ENCODE measurements at regions not wholly inside any gene's neighbourhood (a gene's known extent, or its start where the extent isn't known, plus 50 kb on each side); places are given as distances from the start of the nearest gene placed in this dataset.
"Not testable (repeated sequence)": the region's sequence is repeated elsewhere in the genome, so short reads cannot be mapped to it uniquely, and the experiment has no call there.

DNA sequence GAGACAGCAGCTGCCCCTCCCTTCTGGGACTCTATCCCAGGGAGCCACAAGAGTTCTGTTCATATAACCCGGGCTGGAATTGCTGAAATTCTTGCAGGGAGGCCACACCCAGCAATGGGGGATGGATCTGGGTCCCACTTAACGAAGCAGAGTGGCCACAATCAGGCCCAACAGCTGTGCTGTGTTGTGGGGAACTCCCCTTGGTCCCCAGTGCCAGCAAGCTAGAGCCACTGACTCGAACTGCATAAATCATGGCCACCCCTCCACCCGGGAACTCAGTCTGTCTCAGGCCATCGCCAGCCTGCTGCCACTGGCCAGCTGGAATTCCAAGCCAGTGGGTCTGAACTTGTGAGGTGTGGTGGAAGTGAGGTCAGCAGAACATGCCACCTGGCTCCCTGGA, 111.1 kb downstream of the KLF8 start:
- in situ Hi-C loops (cut with HindIII; ENCODE audit: low pct_unique_long_range_greater_than_20kb, low sequenced_read_pairs): no loop called here

GRCh38 chrX:56343664-56344063, 111.5 kb downstream of the KLF8 start:
- no peak for DNase-seq (ENCODE audit: low read depth)
- in situ Hi-C loops (cut with HindIII; ENCODE audit: low pct_unique_long_range_greater_than_20kb, low sequenced_read_pairs): no loop called here

More for the DNA sequence above, 111.1 kb downstream of the KLF8 start:
- DNase-seq (ENCODE audit: low read depth): no peak

- DNase-seq (ENCODE audit: low read depth); in situ Hi-C loops (cut with HindIII; ENCODE audit: low pct_unique_long_range_greater_than_20kb, low sequenced_read_pairs): not testable (repeated sequence)
Measured at GRCh38 chrX:56358145-56358544, 126.0 kb downstream of the KLF8 start.

- DNase-seq (ENCODE audit: low read depth); in situ Hi-C loops (cut with HindIII; ENCODE audit: low pct_unique_long_range_greater_than_20kb, low sequenced_read_pairs): not testable (repeated sequence)
Measured at GRCh38 chrX:56365171-56365570, 133.0 kb downstream of the KLF8 start.

GRCh38 chrX:56366901-56367300, 134.7 kb downstream of the KLF8 start:
- in situ Hi-C loops (cut with HindIII; ENCODE audit: low pct_unique_long_range_greater_than_20kb, low sequenced_read_pairs): no loop called here
- no peak for DNase-seq (ENCODE audit: low read depth)

DNA sequence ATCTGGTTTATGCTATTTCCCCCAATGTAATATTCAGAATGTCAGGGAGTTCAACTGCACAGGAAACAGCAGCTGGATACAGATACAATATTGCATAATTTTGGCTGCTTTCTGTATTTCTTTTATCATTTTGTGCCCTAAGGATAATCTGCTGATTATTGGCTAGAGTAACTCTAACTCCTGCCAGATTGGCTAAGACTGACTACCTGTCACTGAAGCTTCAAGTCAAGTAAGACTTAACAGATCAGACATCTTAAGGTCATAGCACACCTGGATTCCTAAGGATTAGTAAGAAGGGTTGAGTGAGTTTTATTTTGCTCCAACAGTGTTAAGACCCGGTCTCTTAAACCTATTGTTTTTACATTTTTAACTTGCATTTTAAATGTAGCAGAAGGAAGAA, 136.8 kb downstream of the KLF8 start:
- DNase-seq (ENCODE audit: low read depth): no peak
- in situ Hi-C loops (cut with HindIII; ENCODE audit: low pct_unique_long_range_greater_than_20kb, low sequenced_read_pairs): no loop called here

GRCh38 chrX:56379984-56380780, 148.0 kb downstream of the KLF8 start:
- in situ Hi-C loops (cut with HindIII; ENCODE audit: low pct_unique_long_range_greater_than_20kb, low sequenced_read_pairs); DNase-seq (ENCODE audit: low read depth): not testable (repeated sequence)

DNA sequence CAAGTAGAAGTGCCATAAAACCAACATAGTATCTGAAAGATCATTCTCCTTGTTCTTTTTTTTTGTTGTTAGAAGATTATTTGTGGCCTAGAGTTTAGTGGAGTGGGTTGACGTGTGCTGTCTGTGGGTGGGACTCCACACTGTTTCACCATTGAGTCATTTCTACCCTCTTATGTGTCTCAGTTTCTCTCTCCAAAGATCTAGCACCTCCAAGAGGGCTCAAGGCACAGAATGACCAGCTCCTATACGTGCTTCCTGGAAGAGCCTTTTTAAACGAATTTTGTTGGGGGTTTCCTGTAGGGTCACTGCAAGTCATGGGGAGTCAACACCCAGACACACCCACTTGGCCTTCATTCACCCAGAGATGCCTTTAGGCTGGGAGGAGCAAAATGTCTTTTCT, 150.1 kb downstream of the KLF8 start:
- DNase-seq (ENCODE audit: low read depth): no peak
- in situ Hi-C loops (cut with HindIII; ENCODE audit: low pct_unique_long_range_greater_than_20kb, low sequenced_read_pairs): no loop called here

DNA sequence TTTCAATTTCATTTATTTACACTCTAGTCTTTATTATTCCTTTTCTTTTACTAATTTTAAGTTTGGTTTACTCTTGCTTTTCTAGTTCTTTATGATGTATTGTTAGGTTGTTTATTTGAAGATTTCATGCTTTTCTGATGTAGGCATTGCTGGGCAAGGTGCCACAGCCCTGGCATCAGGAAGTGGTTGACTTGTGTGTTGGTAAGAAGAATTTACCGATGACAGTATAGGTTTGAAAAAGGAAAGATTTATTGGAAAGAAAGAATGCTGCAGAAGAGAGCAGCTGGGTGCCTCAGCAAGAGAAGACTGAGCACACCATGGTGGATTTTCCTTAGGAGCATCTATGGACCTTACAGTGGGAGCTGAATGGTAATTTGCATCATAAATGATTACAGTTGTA, 153.2 kb downstream of the KLF8 start:
- no peak for DNase-seq (ENCODE audit: low read depth)
- in situ Hi-C loops (cut with HindIII; ENCODE audit: low pct_unique_long_range_greater_than_20kb, low sequenced_read_pairs): no loop called here

DNA sequence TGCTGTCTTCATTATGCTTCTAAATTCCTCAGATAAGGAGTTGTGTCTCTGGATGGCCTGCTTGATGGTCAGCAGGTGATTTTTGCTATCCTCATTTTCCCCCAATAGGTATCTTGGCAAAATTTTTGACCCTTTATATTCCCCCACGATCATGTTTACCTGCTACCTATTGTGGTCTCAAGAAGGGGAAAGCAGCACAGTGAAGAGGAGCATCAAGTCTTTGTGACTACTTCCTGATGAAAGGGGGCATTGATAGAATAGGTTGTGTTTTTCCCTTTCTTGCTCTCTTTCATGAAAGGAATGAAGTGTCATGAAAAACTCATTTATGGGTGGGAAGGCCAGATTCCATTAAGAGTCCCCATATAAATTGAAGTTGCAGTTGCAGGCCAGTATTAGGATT, 153.8 kb downstream of the KLF8 start:
- in situ Hi-C loops (cut with HindIII; ENCODE audit: low pct_unique_long_range_greater_than_20kb, low sequenced_read_pairs): no loop called here

DNA sequence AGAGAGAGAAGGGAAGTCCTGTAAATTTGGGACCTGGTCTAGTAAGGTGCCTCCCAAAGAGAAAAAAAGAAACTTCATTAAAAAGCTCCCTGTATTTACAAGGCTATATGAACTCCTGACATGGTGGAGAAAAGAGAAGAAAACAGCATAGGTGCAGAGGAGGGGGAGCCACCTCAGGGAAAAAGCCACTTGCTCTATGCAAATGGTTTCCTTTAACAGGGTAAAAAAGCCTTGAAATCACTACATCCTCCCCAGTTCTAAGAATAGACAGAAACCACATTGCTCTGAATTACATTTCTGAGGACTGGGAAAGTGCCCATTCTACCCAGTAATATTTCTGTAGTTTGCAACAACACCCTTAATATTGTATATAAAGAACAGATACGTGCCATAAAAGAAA, 165.5 kb downstream of the KLF8 start:
- in situ Hi-C loops (cut with HindIII; ENCODE audit: low pct_unique_long_range_greater_than_20kb, low sequenced_read_pairs): no loop called here
- no peak for DNase-seq (ENCODE audit: low read depth)

More for the DNA sequence above, 153.8 kb downstream of the KLF8 start:
- no peak for DNase-seq (ENCODE audit: low read depth)

GRCh38 chrX:56402207-56402606, 161.2 kb upstream of the UBQLN2 start:
- no peak for DNase-seq (ENCODE audit: low read depth)
- in situ Hi-C loops (cut with HindIII; ENCODE audit: low pct_unique_long_range_greater_than_20kb, low sequenced_read_pairs): no loop called here

DNA sequence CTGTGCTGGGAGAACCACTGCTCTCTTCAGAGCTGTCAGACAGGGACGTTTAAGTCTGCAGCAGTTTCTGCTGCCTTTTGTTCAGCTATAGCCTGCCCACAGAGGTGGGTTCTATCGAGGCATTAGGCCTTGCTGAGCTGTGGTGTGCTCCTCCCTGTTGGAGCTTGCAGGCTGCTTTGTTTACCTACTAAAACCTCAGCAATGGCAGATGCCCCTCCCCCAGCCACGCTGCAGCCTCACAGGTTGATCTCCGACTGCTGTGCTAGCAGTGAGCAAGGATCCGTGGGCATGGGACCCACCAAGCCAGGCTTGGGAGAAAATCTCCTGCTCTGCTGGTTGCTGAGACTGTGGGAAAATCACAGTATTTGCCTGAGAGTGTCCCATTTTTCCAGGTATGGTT, 133.8 kb upstream of the UBQLN2 start:
- in situ Hi-C loops (cut with HindIII; ENCODE audit: low pct_unique_long_range_greater_than_20kb, low sequenced_read_pairs): no loop called here
- DNase-seq (ENCODE audit: low read depth): no peak

DNA sequence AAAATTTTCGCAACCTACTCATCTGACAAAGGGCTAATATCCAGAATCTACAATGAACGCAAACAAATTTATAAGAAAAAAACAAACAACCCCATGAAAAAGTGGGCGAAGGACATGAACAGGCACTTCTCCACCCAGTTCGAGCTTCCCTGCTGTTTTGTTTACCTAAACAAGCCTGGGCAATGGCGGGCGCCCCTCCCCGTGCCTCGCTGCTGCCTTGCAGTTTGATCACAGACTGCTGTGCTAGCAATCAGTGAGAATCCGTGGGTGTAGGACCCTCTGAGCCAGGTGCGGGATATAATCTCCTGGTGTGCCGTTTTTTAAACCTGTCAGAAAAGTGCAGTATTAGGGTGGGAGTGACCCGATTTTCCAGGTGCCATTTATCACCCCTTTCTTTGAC, 111.4 kb upstream of the UBQLN2 start:
- in situ Hi-C loops (cut with HindIII; ENCODE audit: low pct_unique_long_range_greater_than_20kb, low sequenced_read_pairs); DNase-seq (ENCODE audit: low read depth): not testable (repeated sequence)

DNA sequence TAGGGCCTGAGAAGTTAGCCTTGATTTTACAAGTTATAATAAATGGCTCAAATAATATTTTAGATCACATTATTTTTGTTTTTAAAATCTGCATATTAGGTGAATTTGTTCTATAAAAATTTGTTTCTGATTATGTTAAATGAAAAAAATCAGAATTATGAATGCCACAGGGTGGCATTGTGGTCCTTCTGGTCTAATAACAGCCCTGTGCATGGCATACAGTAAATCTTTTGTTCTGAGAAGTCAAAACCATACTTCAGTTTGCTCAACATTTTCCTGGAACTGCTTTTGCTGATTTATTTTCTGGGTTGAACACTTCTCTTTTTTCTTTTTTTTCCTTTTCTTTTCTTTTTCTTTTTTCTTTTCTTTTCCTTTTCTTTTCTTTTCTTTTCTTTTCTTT, 101.0 kb upstream of the UBQLN2 start:
- in situ Hi-C loops (cut with HindIII; ENCODE audit: low pct_unique_long_range_greater_than_20kb, low sequenced_read_pairs): no loop called here
- no peak for DNase-seq (ENCODE audit: low read depth)

- in situ Hi-C loops (cut with HindIII; ENCODE audit: low pct_unique_long_range_greater_than_20kb, low sequenced_read_pairs): no loop called here
- no peak for DNase-seq (ENCODE audit: low read depth)
Measured at GRCh38 chrX:56468441-56468840, 95.0 kb upstream of the UBQLN2 start.

GRCh38 chrX:56494923-56495322, 68.5 kb upstream of the UBQLN2 start:
- in situ Hi-C loops (cut with HindIII; ENCODE audit: low pct_unique_long_range_greater_than_20kb, low sequenced_read_pairs); DNase-seq (ENCODE audit: low read depth): not testable (repeated sequence)

GRCh38 chrX:56498756-56499155, 64.7 kb upstream of the UBQLN2 start:
- DNase-seq (ENCODE audit: low read depth): no peak
- in situ Hi-C loops (cut with HindIII; ENCODE audit: low pct_unique_long_range_greater_than_20kb, low sequenced_read_pairs): no loop called here

DNA sequence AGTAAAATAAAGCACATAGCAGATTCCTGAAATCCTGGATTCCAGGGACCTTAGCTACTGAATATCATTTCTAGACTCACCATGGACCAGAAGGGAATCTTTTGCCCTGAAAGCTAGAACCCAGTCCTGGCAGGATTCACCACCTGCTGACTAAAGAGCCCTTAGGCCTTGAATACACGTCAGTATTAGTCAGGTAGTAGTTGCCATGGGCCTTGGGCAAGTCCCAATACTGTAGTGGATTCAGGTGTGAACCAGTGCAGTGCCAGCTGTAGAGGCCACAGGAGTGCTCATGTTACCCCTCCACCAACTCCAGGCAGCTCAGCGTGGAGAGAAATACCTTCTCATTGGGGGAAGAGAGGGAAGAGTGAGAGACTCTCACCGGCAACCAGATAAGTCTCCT, 64.1 kb upstream of the UBQLN2 start:
- in situ Hi-C loops (cut with HindIII; ENCODE audit: low pct_unique_long_range_greater_than_20kb, low sequenced_read_pairs): no loop called here
- no peak for DNase-seq (ENCODE audit: low read depth)

DNA sequence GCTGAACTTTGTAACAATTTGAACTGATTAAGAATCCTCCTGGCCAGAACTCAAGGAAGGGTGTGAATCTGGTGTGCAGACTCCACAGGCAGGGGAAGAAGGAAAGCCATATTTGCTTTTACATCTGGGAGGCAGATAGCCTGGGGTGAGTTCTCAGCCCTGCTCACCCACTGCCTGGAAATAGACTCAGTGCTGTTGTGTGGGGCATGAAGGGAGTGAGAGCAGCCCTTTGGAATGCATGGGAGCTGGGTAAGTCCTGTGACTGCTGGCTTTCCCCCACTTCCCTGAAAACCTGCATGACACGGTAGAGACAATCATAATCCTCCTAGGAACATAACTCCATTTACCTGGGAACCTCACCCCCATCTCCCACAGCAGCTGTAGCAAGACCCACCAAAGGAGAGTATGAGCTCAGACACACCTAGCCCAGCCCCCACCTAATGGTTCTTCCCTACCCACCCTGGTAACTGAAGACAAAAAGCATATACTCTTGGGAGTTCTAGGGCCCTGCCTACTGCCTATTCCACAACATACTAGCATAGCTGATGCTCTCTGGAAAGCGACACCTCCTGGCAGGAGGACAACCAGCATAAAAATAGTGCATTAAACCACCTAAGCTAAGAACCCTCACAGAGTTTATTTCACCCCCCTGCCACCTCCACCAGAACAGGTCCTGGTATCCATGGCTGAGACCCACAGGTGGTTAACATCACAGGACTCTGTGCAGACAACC, 59.3 kb upstream of the UBQLN2 start:
- in situ Hi-C loops (cut with HindIII; ENCODE audit: low pct_unique_long_range_greater_than_20kb, low sequenced_read_pairs): no loop called here
- no peak for DNase-seq (ENCODE audit: low read depth)

Measured in Caki2 (cell line).